HG03378 (cell line): ENCODE measurements at regions not wholly inside any gene's neighbourhood (a gene's known extent, or its start where the extent isn't known, plus 50 kb on each side); places are given as distances from the start of the nearest gene placed in this dataset.
A peak's percentile ranks its signal among the peaks of the same experiment; 100 is the strongest.
"Not testable (repeated sequence)": the region's sequence is repeated elsewhere in the genome, so short reads cannot be mapped to it uniquely, and the experiment has no call there.

Experiments
- ATAC-seq: cut with Tn5 transposase; IDR thresholded peaks from one replicate; pipeline ENCODE4 v1.9.1; 2021; ENCODE audit warnings: mild to moderate bottlenecking, moderate library complexity; ENCODE audit not compliant: unreplicated experiment

GRCh38 chr4:138634915-138635314 is 380.7 kb upstream of the NOCT start:
- no peak for ATAC-seq

- no peak for ATAC-seq
Observed at GRCh38 chr4:138633580-138633904, 382.0 kb upstream of the NOCT start.

- no peak for ATAC-seq
Observed at GRCh38 chr4:138632856-138633579, 382.6 kb upstream of the NOCT start.

GRCh38 chr4:138630666-138631065 is 384.9 kb upstream of the NOCT start:
- ATAC-seq: no peak

GRCh38 chr4:138629669-138630068 is 385.9 kb upstream of the NOCT start:
- no peak for ATAC-seq

GRCh38 chr4:138627096-138627495 is 384.9 kb upstream of the SLC7A11 start:
- ATAC-seq: no peak

- ATAC-seq: not testable (repeated sequence)
Observed at GRCh38 chr4:138622362-138622761, 380.2 kb upstream of the SLC7A11 start.

- ATAC-seq: no peak
Observed at GRCh38 chr4:138616775-138617174, 374.6 kb upstream of the SLC7A11 start.

- ATAC-seq: no peak
Observed at GRCh38 chr4:138614398-138615142, 372.4 kb upstream of the SLC7A11 start.

GRCh38 chr4:138612428-138612827 is 370.3 kb upstream of the SLC7A11 start:
- no peak for ATAC-seq

GRCh38 chr4:138611721-138612120 is 369.6 kb upstream of the SLC7A11 start:
- no peak for ATAC-seq

- ATAC-seq: no peak
Observed at GRCh38 chr4:138611017-138611416, 368.9 kb upstream of the SLC7A11 start.

GRCh38 chr4:138609943-138610350 is 367.8 kb upstream of the SLC7A11 start:
- ATAC-seq: peak; percentile 77

GRCh38 chr4:138604556-138604955 is 362.4 kb upstream of the SLC7A11 start:
- ATAC-seq: no peak

- ATAC-seq: no peak
Observed at GRCh38 chr4:138602664-138603063, 360.5 kb upstream of the SLC7A11 start.

GRCh38 chr4:138599965-138600364 is 357.8 kb upstream of the SLC7A11 start:
- ATAC-seq: peak; percentile 64

- ATAC-seq: no peak
Observed at GRCh38 chr4:138598226-138598625, 356.1 kb upstream of the SLC7A11 start.

- no peak for ATAC-seq
Observed at GRCh38 chr4:138596896-138597295, 354.7 kb upstream of the SLC7A11 start.

GRCh38 chr4:138595731-138596460 is 353.7 kb upstream of the SLC7A11 start:
- no peak for ATAC-seq

- ATAC-seq: no peak
Observed at GRCh38 chr4:138595171-138595570, 353.0 kb upstream of the SLC7A11 start.

GRCh38 chr4:138592796-138593195 is 350.6 kb upstream of the SLC7A11 start:
- ATAC-seq: no peak

GRCh38 chr4:138591808-138592207 is 349.7 kb upstream of the SLC7A11 start:
- no peak for ATAC-seq
